Activated CD4-positive, alpha-beta T cell treated with anti-CD3 and anti-CD28 coated beads, Interleukin-2, amount 10 ng/mL, durations not matched to agents 7 days and 5 days (primary cell): ENCODE measurements at regions not wholly inside any gene's neighbourhood (a gene's known extent, or its start where the extent isn't known, plus 50 kb on each side); places are given as distances from the start of the nearest gene placed in this dataset.

Experiments
- CTCF ChIA-PET: fragments of 350-600 bp; sonication (Branson Sonifier 250); formaldehyde crosslinking; loops from one replicate; lab custom pipeline; 2021; ENCODE audit warnings: antibody characterized with exemption; lab: Charles Lee
- POLR2A ChIA-PET: fragments of 350-600 bp; sonication (Branson Sonifier 250); formaldehyde crosslinking; loops from one replicate; lab custom pipeline; 2021; ENCODE audit warnings: antibody characterized with exemption; lab: Charles Lee
- DNase-seq: peaks from one replicate; pipeline ENCODE4 v3.0.0-alpha.2; 2020
- H3K27ac Mint-ChIP-seq: one replicate; pipeline ENCODE4 v1.8.0; 2021; ENCODE audit warnings: mild to moderate bottlenecking, moderate library complexity, mixed read lengths
- H3K27me3 Mint-ChIP-seq: one replicate; pipeline ENCODE4 v1.8.0; 2021; ENCODE audit warnings: mixed read lengths
- H3K36me3 Mint-ChIP-seq: one replicate; pipeline ENCODE4 v1.8.0; 2021; ENCODE audit warnings: low read depth, mixed read lengths
- H3K4me1 Mint-ChIP-seq: one replicate; pipeline ENCODE4 v1.8.0; 2021; ENCODE audit warnings: mixed read lengths
- H3K4me3 Mint-ChIP-seq: one replicate; pipeline ENCODE4 v1.8.0; 2021; ENCODE audit warnings: mild to moderate bottlenecking, moderate library complexity, mixed read lengths
- H3K9me3 Mint-ChIP-seq: one replicate; pipeline ENCODE4 v1.8.0; 2021; ENCODE audit warnings: mixed read lengths

GRCh38 chr5:105934171-105934570 is 1736.6 kb downstream of the EFNA5 start:
- peaks cover 3% of the 10 kb centered on the region for H3K9me3 Mint-ChIP-seq
- DNase-seq: no peak
- H3K36me3 Mint-ChIP-seq: no peaks in the 10 kb centered on the region
- ChIA-PET POLR2A (no interaction called here), CTCF (no interaction called here)
- no peak overlapping the region for H3K27ac Mint-ChIP-seq
- H3K4me3 Mint-ChIP-seq: no peak overlapping the region
- H3K4me1 Mint-ChIP-seq: no peaks in the 10 kb centered on the region
- no peaks in the 10 kb centered on the region for H3K27me3 Mint-ChIP-seq

- no peaks in the 10 kb centered on the region for H3K4me1 Mint-ChIP-seq
- no peak overlapping the region for H3K27ac Mint-ChIP-seq
- no peaks in the 10 kb centered on the region for H3K27me3 Mint-ChIP-seq
- CTCF ChIA-PET: no interaction called here
- H3K4me3 Mint-ChIP-seq: no peak overlapping the region
- DNase-seq: no peak
- no peaks in the 10 kb centered on the region for H3K36me3 Mint-ChIP-seq
- no peaks in the 10 kb centered on the region for H3K9me3 Mint-ChIP-seq
- POLR2A ChIA-PET: no interaction called here
Measured at GRCh38 chr5:105931881-105932421, 1738.8 kb downstream of the EFNA5 start.

GRCh38 chr5:105929858-105930257 is 1740.9 kb downstream of the EFNA5 start:
- CTCF ChIA-PET: no interaction called here
- no peak overlapping the region for H3K27ac Mint-ChIP-seq
- no peaks in the 10 kb centered on the region for H3K9me3 Mint-ChIP-seq
- POLR2A ChIA-PET: no interaction called here
- H3K4me3 Mint-ChIP-seq: no peak overlapping the region
- no peaks in the 10 kb centered on the region for H3K27me3 Mint-ChIP-seq
- no peaks in the 10 kb centered on the region for H3K36me3 Mint-ChIP-seq
- no peaks in the 10 kb centered on the region for H3K4me1 Mint-ChIP-seq
- DNase-seq: no peak

DNA sequence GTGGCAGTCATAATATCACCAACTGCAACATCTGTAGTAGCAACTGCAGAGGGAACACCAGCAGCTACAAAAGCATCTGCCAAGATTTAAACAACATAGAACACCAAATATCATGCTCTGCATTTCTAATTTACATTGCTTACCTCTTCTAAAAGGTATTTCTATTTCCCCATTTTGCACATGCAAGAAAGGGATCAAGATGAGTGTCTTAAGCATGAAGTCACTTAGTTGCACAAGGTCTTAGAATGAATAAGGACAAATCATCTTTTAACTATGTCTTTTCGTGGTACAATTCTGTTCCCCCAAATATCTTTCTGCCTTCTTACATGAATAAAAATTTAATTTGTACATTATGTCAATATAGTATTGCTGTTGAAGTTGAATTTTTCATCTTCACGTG is 1746.4 kb downstream of the EFNA5 start:
- DNase-seq: no peak
- no peaks in the 10 kb centered on the region for H3K4me1 Mint-ChIP-seq
- no peak overlapping the region for H3K27ac Mint-ChIP-seq
- CTCF ChIA-PET: no interaction called here
- no peaks in the 10 kb centered on the region for H3K36me3 Mint-ChIP-seq
- POLR2A ChIA-PET: no interaction called here
- no peak overlapping the region for H3K4me3 Mint-ChIP-seq
- H3K27me3 Mint-ChIP-seq: no peaks in the 10 kb centered on the region
- H3K9me3 Mint-ChIP-seq: no peaks in the 10 kb centered on the region

DNA sequence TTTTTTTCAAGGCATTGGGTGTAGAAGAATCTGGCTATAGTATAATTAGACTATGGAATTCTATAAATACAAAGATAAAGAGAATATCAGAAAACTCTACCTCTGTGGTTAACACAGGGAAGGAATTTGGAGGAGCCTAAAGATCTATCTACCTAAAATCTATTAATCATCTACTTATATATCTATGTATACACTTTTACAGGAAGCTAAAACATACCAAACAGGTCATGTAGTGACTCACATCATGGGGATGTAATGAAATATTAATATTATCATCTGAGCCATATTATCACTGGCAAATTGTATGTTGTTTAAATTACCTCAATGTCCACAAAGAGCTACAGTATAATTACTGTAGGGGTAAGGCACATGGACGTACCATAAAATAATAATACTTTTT is 1748.2 kb downstream of the EFNA5 start:
- Mint-ChIP-seq H3K9me3 (peaks cover 5% of the 10 kb centered on the region), H3K36me3 (no peaks in the 10 kb centered on the region), H3K4me3 (no peak overlapping the region), H3K4me1 (no peaks in the 10 kb centered on the region), H3K27me3 (no peaks in the 10 kb centered on the region), H3K27ac (no peak overlapping the region)
- CTCF ChIA-PET: no interaction called here
- no peak for DNase-seq
- POLR2A ChIA-PET: no interaction called here

DNA sequence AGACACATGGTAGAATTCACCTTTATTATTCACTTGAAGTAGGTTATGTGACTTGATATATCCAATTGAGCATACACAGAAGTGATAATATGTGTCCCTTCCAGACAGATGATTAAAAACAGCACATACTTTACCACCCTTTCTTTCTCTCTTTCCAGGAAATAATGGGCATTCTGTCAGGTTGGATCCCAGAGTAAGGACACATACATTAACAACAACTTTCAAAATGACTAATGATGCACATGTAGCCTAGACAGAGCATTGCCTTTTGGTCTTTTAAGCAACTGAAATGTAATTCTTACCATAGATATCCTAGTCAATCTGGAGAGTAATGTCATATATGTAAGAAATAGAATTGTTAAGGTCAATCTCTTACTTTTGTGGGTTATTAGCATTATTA is 1748.7 kb downstream of the EFNA5 start:
- H3K9me3 Mint-ChIP-seq: peaks cover 5% of the 10 kb centered on the region
- H3K4me1 Mint-ChIP-seq: no peaks in the 10 kb centered on the region
- no peaks in the 10 kb centered on the region for H3K36me3 Mint-ChIP-seq
- no peak overlapping the region for H3K4me3 Mint-ChIP-seq
- no peaks in the 10 kb centered on the region for H3K27me3 Mint-ChIP-seq
- no peak for DNase-seq
- H3K27ac Mint-ChIP-seq: no peak overlapping the region
- ChIA-PET CTCF (no interaction called here), POLR2A (no interaction called here)

DNA sequence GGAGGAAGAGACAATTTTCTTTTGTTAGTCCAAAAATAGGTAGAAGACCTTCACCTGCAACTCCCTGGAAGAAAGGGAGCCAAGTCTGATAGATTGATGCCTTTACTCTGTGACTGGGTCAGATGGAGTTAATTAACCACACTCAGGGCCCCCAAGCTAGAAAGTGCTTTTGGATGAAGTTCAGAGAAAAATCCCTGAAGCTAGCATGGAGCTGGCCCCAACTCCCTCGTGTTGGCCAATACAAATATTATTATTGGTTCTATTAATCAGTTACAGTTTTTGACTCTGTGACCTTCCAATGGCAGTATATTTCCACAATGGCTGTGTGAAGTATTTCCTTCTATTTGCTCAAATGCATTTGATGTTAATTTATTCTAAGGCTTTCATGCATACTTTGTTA is 1753.5 kb downstream of the EFNA5 start:
- no peaks in the 10 kb centered on the region for H3K27me3 Mint-ChIP-seq
- ChIA-PET POLR2A (no interaction called here), CTCF (no interaction called here)
- no peak overlapping the region for H3K4me3 Mint-ChIP-seq
- H3K4me1 Mint-ChIP-seq: no peaks in the 10 kb centered on the region
- no peaks in the 10 kb centered on the region for H3K36me3 Mint-ChIP-seq
- H3K9me3 Mint-ChIP-seq: peaks cover 5% of the 10 kb centered on the region
- H3K27ac Mint-ChIP-seq: no peak overlapping the region
- no peak for DNase-seq

GRCh38 chr5:105907016-105907415 is 1763.7 kb downstream of the EFNA5 start:
- Mint-ChIP-seq H3K27me3 (no peaks in the 10 kb centered on the region), H3K36me3 (no peaks in the 10 kb centered on the region), H3K4me1 (no peaks in the 10 kb centered on the region), H3K9me3 (peaks cover 2% of the 10 kb centered on the region), H3K4me3 (no peak overlapping the region), H3K27ac (no peak overlapping the region)
- no peak for DNase-seq
- ChIA-PET POLR2A (no interaction called here), CTCF (no interaction called here)

- Mint-ChIP-seq H3K36me3 (no peaks in the 10 kb centered on the region), H3K27me3 (no peaks in the 10 kb centered on the region), H3K4me3 (no peak overlapping the region), H3K4me1 (no peaks in the 10 kb centered on the region), H3K9me3 (peaks cover 5% of the 10 kb centered on the region), H3K27ac (no peak overlapping the region)
- ChIA-PET CTCF (no interaction called here), POLR2A (no interaction called here)
- no peak for DNase-seq
Measured at GRCh38 chr5:105905392-105905791, 1765.3 kb downstream of the EFNA5 start.

DNA sequence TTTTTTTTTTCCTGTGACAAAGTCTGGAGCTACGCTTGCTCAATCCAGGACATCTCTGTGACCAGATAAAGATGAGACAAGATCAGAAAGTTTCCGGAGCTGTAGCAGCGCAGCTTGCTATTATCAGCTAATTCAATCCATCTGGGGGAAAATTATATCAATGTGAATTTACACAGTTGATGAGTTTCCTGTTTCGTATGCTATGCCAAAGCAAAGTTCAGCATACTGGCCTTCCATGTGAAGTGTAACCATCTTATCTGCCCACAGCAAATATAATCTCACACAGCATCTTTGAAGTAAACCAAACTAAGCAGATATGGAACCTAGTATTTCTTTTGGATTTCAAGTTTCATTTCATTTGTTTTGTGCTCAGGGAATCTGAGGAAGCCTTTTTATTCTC is 1767.7 kb downstream of the EFNA5 start:
- Mint-ChIP-seq H3K4me1 (no peaks in the 10 kb centered on the region), H3K36me3 (no peaks in the 10 kb centered on the region), H3K27ac (no peak overlapping the region), H3K27me3 (no peaks in the 10 kb centered on the region), H3K4me3 (no peak overlapping the region), H3K9me3 (peaks cover 5% of the 10 kb centered on the region)
- DNase-seq: no peak
- ChIA-PET POLR2A (no interaction called here), CTCF (no interaction called here)

- Mint-ChIP-seq H3K4me3 (no peak overlapping the region), H3K4me1 (no peaks in the 10 kb centered on the region), H3K9me3 (peaks cover 2% of the 10 kb centered on the region), H3K27me3 (no peaks in the 10 kb centered on the region), H3K36me3 (no peaks in the 10 kb centered on the region), H3K27ac (no peak overlapping the region)
- DNase-seq: no peak
- CTCF ChIA-PET: interaction anchor here (0.6 kb wide), 1 partner anchor 169 kb away, joined by 3 read pairs; no protein-coding TSS in a partner anchor
- POLR2A ChIA-PET: no interaction called here
Measured at GRCh38 chr5:105899726-105900125, 1771.0 kb downstream of the EFNA5 start.

- Mint-ChIP-seq H3K27me3 (no peaks in the 10 kb centered on the region), H3K4me1 (no peaks in the 10 kb centered on the region), H3K27ac (no peak overlapping the region), H3K4me3 (no peak overlapping the region), H3K36me3 (no peaks in the 10 kb centered on the region), H3K9me3 (peaks cover 2% of the 10 kb centered on the region)
- ChIA-PET CTCF (no interaction called here), POLR2A (no interaction called here)
- DNase-seq: no peak
Measured at GRCh38 chr5:105898183-105898582, 1772.6 kb downstream of the EFNA5 start.

DNA sequence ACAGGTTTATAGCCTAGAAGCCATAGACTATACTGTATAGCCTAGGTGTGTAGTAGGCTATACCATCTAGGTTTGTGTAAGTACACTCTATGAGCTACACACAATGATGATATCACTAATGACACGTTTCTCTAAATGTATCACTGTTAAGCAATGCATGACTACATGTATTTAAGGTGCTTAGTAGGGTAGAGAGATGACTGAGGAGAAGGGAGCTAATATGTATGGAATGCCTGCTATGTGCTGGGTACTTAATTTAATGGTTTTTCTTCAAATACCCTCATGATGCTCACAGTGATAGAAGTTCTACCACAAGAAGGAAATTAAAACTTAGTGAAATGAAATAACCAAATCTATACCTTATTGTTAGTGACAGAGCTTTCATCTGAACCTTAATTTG is 1785.5 kb downstream of the EFNA5 start:
- ChIA-PET POLR2A (no interaction called here), CTCF (no interaction called here)
- Mint-ChIP-seq H3K27ac (no peak overlapping the region), H3K36me3 (no peaks in the 10 kb centered on the region), H3K27me3 (no peaks in the 10 kb centered on the region), H3K4me3 (no peak overlapping the region), H3K9me3 (no peaks in the 10 kb centered on the region), H3K4me1 (no peaks in the 10 kb centered on the region)
- DNase-seq: no peak

DNA sequence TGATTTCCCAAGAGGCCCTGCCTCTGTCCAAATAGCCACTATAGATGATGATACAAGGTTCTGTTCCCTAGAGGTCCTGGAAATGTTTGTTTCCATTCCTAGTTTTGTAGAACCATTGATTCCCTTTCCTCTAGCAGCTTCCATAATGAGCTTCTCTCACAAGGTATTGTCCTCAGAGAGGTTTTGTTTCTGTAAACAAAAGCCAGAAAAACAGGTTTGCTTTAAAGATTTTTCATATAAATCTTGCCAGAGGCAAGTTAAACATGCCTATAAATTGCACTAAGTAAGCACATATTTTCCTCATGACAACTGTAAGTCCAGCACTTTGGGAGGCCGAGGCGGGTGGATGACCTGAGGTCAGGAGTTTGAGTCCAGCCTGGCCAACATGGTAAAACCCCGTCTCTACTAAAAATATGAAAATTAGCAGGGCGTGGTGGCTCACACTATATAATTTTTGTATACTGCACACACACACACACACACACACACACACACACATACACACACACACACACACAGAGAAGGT is 1787.7 kb downstream of the EFNA5 start:
- Mint-ChIP-seq H3K27me3 (no peaks in the 10 kb centered on the region), H3K4me3 (no peak overlapping the region), H3K9me3 (no peaks in the 10 kb centered on the region), H3K27ac (no peak overlapping the region), H3K36me3 (no peaks in the 10 kb centered on the region), H3K4me1 (no peaks in the 10 kb centered on the region)
- DNase-seq: no peak
- ChIA-PET CTCF (no interaction called here), POLR2A (no interaction called here)
